Activated T-cell treated with anti-CD3 and anti-CD28 coated beads, Interleukin-2, amount 50 U/mL, for 4 hours (primary cell): ENCODE measurements at regions not wholly inside any gene's neighbourhood (a gene's known extent, or its start where the extent isn't known, plus 50 kb on each side); places are given as distances from the start of the nearest gene placed in this dataset.
"Not testable (repeated sequence)": the region's sequence is repeated elsewhere in the genome, so short reads cannot be mapped to it uniquely, and the experiment has no call there.

Source experiments
- ATAC-seq, 2 donors: fragments of 200-7000 bp; cut with Tn5 transposase; one replicate each; pipeline ENCODE4 v1.10.0; 2021
- DNase-seq: peaks from one replicate; pipeline ENCODE4 v3.0.0-alpha.2; 2020
- H3K27me3 Mint-ChIP-seq: one replicate; pipeline ENCODE4 v1.8.0; 2021; ENCODE audit warnings: low read depth, mixed read lengths
- H3K36me3 Mint-ChIP-seq: one replicate; pipeline ENCODE4 v1.8.0; 2022; ENCODE audit warnings: mixed read lengths; ENCODE audit not compliant: insufficient read depth
- H3K4me1 Mint-ChIP-seq: one replicate; pipeline ENCODE4 v1.8.0; 2021; ENCODE audit warnings: low read depth, mixed read lengths
- H3K4me3 Mint-ChIP-seq: one replicate; pipeline ENCODE4 v1.8.0; 2021; ENCODE audit warnings: mild to moderate bottlenecking, moderate library complexity, mixed read lengths
- H3K9me3 Mint-ChIP-seq: one replicate; pipeline ENCODE4 v1.8.0; 2021; ENCODE audit warnings: mixed read lengths

DNA sequence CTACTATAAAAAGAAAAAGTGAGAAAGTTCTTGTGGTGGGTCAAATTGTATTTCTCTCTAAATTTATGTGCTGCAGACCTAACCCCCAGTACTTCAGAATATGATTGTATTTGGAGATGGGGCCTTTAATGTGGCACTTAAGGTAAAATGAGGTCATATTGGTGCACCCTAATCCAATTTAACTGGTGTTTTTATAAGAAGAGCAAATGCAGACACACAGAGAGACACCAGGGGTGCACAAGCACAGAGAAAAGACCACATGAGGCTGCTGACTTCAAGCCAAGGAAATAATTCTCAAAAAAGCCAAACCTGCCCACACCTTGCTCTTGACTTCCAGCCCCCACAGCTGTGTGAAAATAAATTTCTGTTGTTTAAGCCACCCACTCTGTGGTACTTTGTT is 80.2 kb upstream of the HTR4 start:
- no peak for DNase-seq
- Mint-ChIP-seq H3K36me3 (no peaks in the 10 kb centered on the region), H3K4me1 (peaks cover 17% of the 10 kb centered on the region), H3K27me3 (peaks cover 4% of the 10 kb centered on the region), H3K9me3 (no peaks in the 10 kb centered on the region), H3K4me3 (no peak overlapping the region)
- ATAC-seq = no peak

GRCh38 chr5:148735301-148735835 is 81.0 kb upstream of the HTR4 start:
- Mint-ChIP-seq H3K4me1 (peaks cover 17% of the 10 kb centered on the region), H3K4me3 (no peak overlapping the region), H3K36me3 (no peaks in the 10 kb centered on the region), H3K27me3 (peaks cover 4% of the 10 kb centered on the region), H3K9me3 (no peaks in the 10 kb centered on the region)
- DNase-seq (no peak), ATAC-seq (no peak)

DNA sequence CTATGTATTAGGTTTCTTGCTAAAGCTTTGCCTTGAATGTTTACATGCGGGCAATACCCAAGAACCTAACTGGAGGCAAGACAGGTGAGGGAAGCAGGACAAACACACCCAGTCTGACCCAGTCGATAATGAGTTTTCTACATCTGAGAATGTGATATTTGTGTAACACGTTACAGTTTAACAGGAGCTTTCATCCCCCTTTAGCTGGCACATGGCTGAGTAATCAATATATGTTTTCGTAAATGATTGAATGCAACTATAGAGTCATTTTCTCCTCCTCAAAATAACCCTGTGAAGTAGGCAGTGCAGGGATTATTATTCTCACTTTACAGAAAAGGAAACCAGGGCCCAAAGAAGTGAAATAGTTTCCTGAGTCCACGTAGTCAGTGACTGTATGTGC is 84.7 kb upstream of the HTR4 start:
- Mint-ChIP-seq H3K36me3 (no peaks in the 10 kb centered on the region), H3K4me1 (peaks cover under 1% of the 10 kb centered on the region), H3K4me3 (no peak overlapping the region), H3K27me3 (peaks cover 11% of the 10 kb centered on the region), H3K9me3 (no peaks in the 10 kb centered on the region)
- no peak for ATAC-seq
- DNase-seq = no peak

GRCh38 chr5:148739524-148739923 is 85.2 kb upstream of the HTR4 start:
- Mint-ChIP-seq H3K27me3 (peaks cover 9% of the 10 kb centered on the region), H3K9me3 (no peaks in the 10 kb centered on the region), H3K4me1 (no peaks in the 10 kb centered on the region), H3K4me3 (no peak overlapping the region), H3K36me3 (no peaks in the 10 kb centered on the region)
- no peak for ATAC-seq
- no peak for DNase-seq

DNA sequence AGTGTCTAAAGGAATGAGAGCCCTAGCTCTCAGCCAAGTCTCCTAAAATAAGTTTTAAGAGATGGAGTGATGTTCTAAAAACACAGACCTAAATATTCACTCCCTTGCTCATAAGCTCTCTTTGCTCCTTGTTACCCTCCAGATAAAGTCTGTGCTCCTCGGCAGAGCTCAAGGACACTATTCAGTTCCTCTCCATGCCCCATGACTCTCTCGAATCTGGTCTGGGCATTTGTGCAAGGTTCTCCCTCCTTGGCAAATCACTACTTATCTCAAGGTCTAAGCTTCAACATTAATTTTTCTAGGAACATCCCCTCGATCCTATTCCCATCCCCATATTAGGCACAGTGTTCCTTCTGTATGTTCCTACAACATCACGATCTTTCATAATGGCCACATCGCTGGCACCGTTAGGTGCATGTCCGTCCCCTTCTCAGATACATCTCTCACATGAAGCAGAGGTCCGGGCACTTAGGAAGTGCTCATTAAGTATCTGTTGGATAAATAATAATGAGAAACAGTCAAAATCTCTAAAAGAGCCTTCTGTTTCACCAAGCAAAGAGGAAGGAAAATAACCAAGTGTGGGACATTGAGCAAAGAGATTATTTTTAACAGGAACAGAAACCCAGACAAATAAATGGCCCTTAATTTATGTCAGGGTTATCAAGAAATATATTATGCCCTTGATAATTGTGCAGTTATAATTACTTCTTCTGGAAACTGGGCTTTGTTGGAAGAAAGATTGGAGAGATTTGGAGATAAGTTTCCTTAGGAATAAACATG is 85.9 kb upstream of the HTR4 start:
- H3K27me3 Mint-ChIP-seq = peaks cover 9% of the 10 kb centered on the region
- H3K9me3 Mint-ChIP-seq = no peaks in the 10 kb centered on the region
- H3K4me1 Mint-ChIP-seq = no peaks in the 10 kb centered on the region
- H3K36me3 Mint-ChIP-seq = no peaks in the 10 kb centered on the region
- no peak for DNase-seq
- no peak for ATAC-seq
- no peak overlapping the region for H3K4me3 Mint-ChIP-seq

GRCh38 chr5:148740966-148741742 is 85.3 kb upstream of the ADRB2 start:
- no peaks in the 10 kb centered on the region for H3K4me1 Mint-ChIP-seq
- DNase-seq (no peak), ATAC-seq (no peak)
- H3K9me3 Mint-ChIP-seq = no peaks in the 10 kb centered on the region
- no peaks in the 10 kb centered on the region for H3K36me3 Mint-ChIP-seq
- H3K27me3 Mint-ChIP-seq = peaks cover 9% of the 10 kb centered on the region
- H3K4me3 Mint-ChIP-seq = no peak overlapping the region

DNA sequence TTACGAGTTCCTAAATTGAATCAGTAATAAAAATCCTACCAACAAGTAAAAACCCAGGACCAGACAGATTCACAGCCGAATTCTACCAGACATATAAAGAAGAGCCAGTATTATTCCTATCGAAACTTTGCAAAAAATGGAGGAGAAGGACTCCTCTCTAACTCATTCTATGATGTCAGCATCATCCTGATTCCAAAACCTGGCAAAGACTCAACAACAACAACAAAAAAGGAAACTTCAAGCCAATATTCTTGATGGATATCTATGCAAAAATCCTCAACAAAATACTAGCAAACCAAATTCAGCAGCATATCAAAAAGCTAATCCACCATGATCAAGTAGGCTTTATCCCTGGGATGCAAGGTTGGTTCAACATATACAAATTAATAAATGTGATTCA is 84.6 kb upstream of the ADRB2 start:
- not testable (repeated sequence) for H3K27me3 Mint-ChIP-seq, H3K4me3 Mint-ChIP-seq, H3K36me3 Mint-ChIP-seq, DNase-seq, H3K9me3 Mint-ChIP-seq, ATAC-seq, H3K4me1 Mint-ChIP-seq

DNA sequence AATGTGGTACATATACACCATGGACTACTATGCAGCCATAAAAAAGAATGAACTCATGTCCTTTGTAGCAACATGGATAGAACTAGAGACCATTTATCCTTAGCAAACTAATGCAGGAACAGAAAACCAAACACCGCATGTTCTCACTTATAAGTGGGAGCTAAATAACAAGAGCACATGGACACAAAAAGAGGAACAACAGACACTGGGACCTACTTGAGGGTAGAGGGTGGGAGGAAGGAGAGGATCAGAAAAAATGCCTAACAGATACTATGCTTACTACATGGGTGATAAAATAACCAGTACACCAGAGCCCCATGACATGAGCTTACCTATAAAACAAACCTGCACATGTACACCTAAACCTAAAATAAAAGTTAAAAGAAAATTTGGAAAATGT is 82.0 kb upstream of the ADRB2 start:
- H3K9me3 Mint-ChIP-seq, H3K27me3 Mint-ChIP-seq, H3K4me1 Mint-ChIP-seq, ATAC-seq, H3K36me3 Mint-ChIP-seq, DNase-seq, H3K4me3 Mint-ChIP-seq: not testable (repeated sequence)

DNA sequence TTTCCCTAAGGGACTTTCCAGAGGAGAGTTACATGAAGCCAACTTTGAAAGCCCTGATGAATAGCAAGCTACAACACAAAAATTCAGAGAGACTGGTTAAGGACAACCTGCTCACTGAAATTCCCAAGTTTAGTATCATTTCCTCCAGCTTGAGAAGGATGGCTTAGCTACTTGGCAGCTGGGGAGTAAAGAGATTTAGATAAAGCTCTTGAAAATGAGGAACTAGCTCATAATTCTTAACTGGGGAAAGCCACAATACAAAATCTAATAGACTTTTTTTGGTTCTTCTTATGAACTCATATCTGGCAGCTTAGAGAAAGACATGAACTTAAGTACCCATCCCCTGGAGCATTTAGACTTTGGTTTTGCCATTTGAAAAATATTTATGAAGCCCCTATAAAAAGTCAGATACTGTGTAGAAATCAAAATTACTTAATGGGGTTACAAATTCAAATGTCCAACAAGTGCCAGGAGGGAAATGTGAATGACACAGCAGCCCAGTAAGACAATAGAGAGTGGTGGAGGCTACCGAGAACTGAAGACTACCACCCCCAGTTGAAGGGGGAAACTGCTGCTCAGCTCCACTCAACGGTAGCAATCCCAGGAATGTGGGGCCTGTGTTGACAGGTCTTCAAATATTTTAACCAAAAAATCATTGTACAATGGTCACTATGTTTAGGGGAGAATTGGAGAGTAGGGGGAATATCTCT is 79.4 kb upstream of the ADRB2 start:
- H3K9me3 Mint-ChIP-seq = no peaks in the 10 kb centered on the region

DNA sequence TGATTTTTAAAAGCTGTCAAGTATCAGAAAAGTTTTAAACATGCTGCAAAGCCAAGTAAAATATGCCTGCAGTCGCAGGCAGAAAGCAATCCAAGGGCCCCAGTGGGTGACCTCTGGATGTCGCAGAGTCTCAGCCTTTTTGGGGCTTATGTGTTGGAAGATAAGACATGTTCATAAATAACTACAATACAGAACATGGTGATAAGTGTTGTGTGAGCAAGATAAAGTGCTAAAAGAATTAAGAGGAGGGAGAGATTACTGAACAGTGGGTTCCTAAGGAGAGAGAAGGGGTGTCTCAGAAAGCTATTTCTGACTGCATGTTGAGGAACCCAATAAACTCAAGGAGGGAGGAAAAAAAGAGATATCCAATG is 78.9 kb upstream of the ADRB2 start:
- ATAC-seq (no peak), DNase-seq (no peak)
- Mint-ChIP-seq H3K36me3 (no peaks in the 10 kb centered on the region), H3K9me3 (no peaks in the 10 kb centered on the region), H3K27me3 (no peaks in the 10 kb centered on the region), H3K4me3 (no peak overlapping the region), H3K4me1 (no peaks in the 10 kb centered on the region)

More for the DNA sequence above, 79.4 kb upstream of the ADRB2 start:
- Mint-ChIP-seq H3K36me3 (no peaks in the 10 kb centered on the region), H3K4me1 (no peaks in the 10 kb centered on the region), H3K27me3 (no peaks in the 10 kb centered on the region), H3K4me3 (no peak overlapping the region)
- DNase-seq (no peak), ATAC-seq (no peak)

GRCh38 chr5:148748702-148749392 is 77.6 kb upstream of the ADRB2 start:
- Mint-ChIP-seq H3K27me3 (no peaks in the 10 kb centered on the region), H3K36me3 (no peaks in the 10 kb centered on the region), H3K9me3 (peaks cover 3% of the 10 kb centered on the region), H3K4me3 (no peak overlapping the region), H3K4me1 (no peaks in the 10 kb centered on the region)
- no peak for ATAC-seq
- no peak for DNase-seq

GRCh38 chr5:148750614-148751013 is 75.8 kb upstream of the ADRB2 start:
- Mint-ChIP-seq H3K36me3 (no peaks in the 10 kb centered on the region), H3K9me3 (peaks cover 12% of the 10 kb centered on the region), H3K4me3 (no peak overlapping the region), H3K27me3 (no peaks in the 10 kb centered on the region), H3K4me1 (no peaks in the 10 kb centered on the region)
- no peak for ATAC-seq
- no peak for DNase-seq

GRCh38 chr5:148751025-148751424 is 75.4 kb upstream of the ADRB2 start:
- Mint-ChIP-seq H3K4me1 (no peaks in the 10 kb centered on the region), H3K27me3 (no peaks in the 10 kb centered on the region), H3K4me3 (no peak overlapping the region), H3K9me3 (peaks cover 14% of the 10 kb centered on the region), H3K36me3 (no peaks in the 10 kb centered on the region)
- no peak for ATAC-seq
- DNase-seq = no peak

GRCh38 chr5:148752375-148752774 is 74.0 kb upstream of the ADRB2 start:
- not testable (repeated sequence) for ATAC-seq, H3K27me3 Mint-ChIP-seq, H3K4me1 Mint-ChIP-seq, H3K4me3 Mint-ChIP-seq, H3K36me3 Mint-ChIP-seq, DNase-seq
- peaks cover 24% of the 10 kb centered on the region for H3K9me3 Mint-ChIP-seq
